ENCODE measurements at regions not wholly inside any gene's neighbourhood (a gene's known extent, or its start where the extent isn't known, plus 50 kb on each side); places are given as distances from the start of the nearest gene placed in this dataset.
A peak's percentile ranks its signal among the peaks of the same experiment; 100 is the strongest.

DNA sequence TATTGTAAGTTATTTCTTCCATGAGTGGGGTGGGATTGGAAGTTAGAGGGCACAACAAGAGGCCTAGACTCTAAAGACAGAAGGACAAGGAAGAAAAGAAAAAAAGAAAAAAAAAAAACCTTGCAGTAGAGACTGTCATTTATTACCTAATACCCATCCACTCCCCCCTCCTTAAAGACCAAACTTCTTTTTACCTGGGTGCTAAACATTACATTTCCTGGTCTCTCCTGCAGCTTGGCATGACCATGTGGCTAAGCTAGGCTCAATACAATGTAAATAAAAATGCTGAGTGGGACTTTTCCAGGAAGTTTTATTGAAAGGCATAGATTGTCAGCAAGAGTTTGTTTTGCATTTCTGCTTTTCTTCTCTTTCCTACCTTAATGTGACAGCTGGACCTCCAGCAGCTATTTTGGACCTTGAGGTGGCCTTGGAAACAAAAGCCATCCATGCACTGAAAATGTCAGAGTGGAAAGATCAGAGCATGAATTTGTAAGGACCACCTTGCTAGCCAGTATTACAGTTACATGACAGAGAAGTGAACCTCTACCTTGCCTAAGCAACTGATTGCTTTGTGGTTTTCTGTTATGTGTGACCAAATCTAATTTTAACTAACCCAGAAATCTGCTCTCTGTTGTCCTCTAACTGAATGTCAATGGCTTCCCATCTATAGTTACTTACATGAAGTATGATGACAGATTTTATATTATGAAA is 81.3 kb upstream of the SFMBT2 start:
- Histone ChIP-seq H3K27ac (ENCODE audit: low read depth, low read length, poor library complexity, severe bottlenecking) (peak overlapping the region; percentile 44), H3K79me2 (ENCODE audit: insufficient read depth, low read depth, low read length) (no peaks in the 10 kb centered on the region), H4K20me1 (ENCODE audit: insufficient read depth, low read length) (no peaks in the 10 kb centered on the region), H3K36me3 (ENCODE audit: insufficient read depth, low read length) (no peaks in the 10 kb centered on the region), H3K4me1 (ENCODE audit: insufficient read depth, low read length, poor library complexity, severe bottlenecking) (peaks cover 69% of the 10 kb centered on the region), H2AFZ (ENCODE audit: low read length) (peak overlapping the region; percentile 79), H3K9me3 (ENCODE audit: low read length) (no peaks in the 10 kb centered on the region), H3K9me2 (ENCODE audit: insufficient read depth, low read length) (no peaks in the 10 kb centered on the region), H3K4me2 (ENCODE audit: low read length) (peak overlapping the region; percentile 67), H3K4me3 (ENCODE audit: low read depth, low read length, poor library complexity, severe bottlenecking) (peak overlapping the region; percentile 17)
- TF ChIP-seq EZH2phosphoT487 (IDR thresholded peaks at IDR 0.05; ENCODE audit: borderline replicate concordance, low read depth, low read length), result no peak
- TF ChIP-seq, protein P1, sequence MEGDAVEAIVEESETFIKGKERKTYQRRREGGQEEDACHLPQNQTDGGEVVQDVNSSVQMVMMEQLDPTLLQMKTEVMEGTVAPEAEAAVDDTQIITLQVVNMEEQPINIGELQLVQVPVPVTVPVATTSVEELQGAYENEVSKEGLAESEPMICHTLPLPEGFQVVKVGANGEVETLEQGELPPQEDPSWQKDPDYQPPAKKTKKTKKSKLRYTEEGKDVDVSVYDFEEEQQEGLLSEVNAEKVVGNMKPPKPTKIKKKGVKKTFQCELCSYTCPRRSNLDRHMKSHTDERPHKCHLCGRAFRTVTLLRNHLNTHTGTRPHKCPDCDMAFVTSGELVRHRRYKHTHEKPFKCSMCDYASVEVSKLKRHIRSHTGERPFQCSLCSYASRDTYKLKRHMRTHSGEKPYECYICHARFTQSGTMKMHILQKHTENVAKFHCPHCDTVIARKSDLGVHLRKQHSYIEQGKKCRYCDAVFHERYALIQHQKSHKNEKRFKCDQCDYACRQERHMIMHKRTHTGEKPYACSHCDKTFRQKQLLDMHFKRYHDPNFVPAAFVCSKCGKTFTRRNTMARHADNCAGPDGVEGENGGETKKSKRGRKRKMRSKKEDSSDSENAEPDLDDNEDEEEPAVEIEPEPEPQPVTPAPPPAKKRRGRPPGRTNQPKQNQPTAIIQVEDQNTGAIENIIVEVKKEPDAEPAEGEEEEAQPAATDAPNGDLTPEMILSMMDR (conservative IDR thresholded peaks at IDR 0.05; ENCODE audit: low read length), result no peak
- DNase-seq (ENCODE audit: low spot score), result peak; percentile 51
- BruUV-seq (replicated peaks), result no TSS peak
- POLR2A ChIA-PET, result interaction anchor here (0.5 to 2.1 kb wide), 18 partner anchors 9 to 1416 kb away, joined by 3 to 14 read pairs (median 4); partner anchors contain the start of gene SFMBT2
- intact Hi-C loops (cut with micrococcal nuclease; ENCODE audit: unreplicated experiment), result no loop called here
- CTCF ChIA-PET (ENCODE audit: unreplicated experiment), result interaction anchor here (0.5 to 0.9 kb wide), 2 partner anchors 24 to 34 kb away, joined by 3 to 4 read pairs; no protein-coding TSS in a partner anchor

DNA sequence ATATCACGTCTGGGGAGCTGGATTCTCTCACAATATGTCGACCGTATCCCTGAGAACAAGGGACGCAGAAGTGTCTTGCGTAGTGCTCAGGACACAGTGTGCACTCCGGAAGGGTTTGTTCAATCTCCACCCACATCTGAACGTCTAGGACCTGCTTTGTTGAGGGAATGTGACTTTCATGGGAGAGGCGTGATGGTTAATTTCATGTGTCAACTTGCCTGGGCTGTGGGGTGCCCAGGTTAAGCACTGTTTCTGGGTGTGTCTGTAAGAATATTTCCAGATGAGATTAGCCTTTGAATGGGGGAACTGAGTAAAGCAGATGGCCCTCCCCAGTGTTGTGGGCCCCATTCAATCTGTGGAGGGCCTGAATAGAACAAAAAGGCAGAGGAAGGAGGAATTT is 80.4 kb upstream of the SFMBT2 start:
- POLR2A ChIA-PET, result no interaction called here
- no peak overlapping the region for H3K27ac ChIP-seq (ENCODE audit: low read depth, low read length, poor library complexity, severe bottlenecking)
- no TSS peak for BruUV-seq (replicated peaks)
- peaks cover 76% of the 10 kb centered on the region for H3K4me1 ChIP-seq (ENCODE audit: insufficient read depth, low read length, poor library complexity, severe bottlenecking)
- H3K9me3 ChIP-seq (ENCODE audit: low read length), result no peaks in the 10 kb centered on the region
- no peak for TF ChIP-seq EZH2phosphoT487 (IDR thresholded peaks at IDR 0.05; ENCODE audit: borderline replicate concordance, low read depth, low read length)
- TF ChIP-seq, protein P1 (conservative IDR thresholded peaks at IDR 0.05; ENCODE audit: low read length), result no peak
- H2AFZ ChIP-seq (ENCODE audit: low read length), result no peak overlapping the region
- H3K4me3 ChIP-seq (ENCODE audit: low read depth, low read length, poor library complexity, severe bottlenecking), result no peak overlapping the region
- intact Hi-C loops (cut with micrococcal nuclease; ENCODE audit: unreplicated experiment), result no loop called here
- no peaks in the 10 kb centered on the region for H3K9me2 ChIP-seq (ENCODE audit: insufficient read depth, low read length)
- H3K79me2 ChIP-seq (ENCODE audit: insufficient read depth, low read depth, low read length), result no peaks in the 10 kb centered on the region
- CTCF ChIA-PET (ENCODE audit: unreplicated experiment), result no interaction called here
- no peaks in the 10 kb centered on the region for H4K20me1 ChIP-seq (ENCODE audit: insufficient read depth, low read length)
- no peaks in the 10 kb centered on the region for H3K36me3 ChIP-seq (ENCODE audit: insufficient read depth, low read length)
- no peak overlapping the region for H3K4me2 ChIP-seq (ENCODE audit: low read length)
- DNase-seq (ENCODE audit: low spot score), result no peak

DNA sequence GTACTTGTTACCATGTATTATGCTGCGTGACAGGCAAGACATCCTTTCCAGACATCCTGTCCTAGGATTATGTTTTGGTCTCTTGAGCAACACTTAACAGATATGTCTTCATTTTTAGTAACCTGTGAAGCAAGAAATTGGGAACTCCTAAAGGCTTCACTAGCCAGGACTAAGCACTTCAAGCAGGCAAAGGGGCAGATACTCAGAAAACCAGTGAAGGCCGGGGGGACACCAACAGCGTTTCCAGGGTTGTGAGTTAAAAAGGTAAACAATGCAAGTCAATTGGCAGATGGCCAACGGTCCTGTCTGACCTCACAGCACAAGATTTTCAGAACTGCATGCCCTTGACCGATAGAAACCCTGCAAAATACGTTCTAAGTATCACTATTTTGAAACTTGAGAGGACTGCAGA is 77.6 kb upstream of the SFMBT2 start:
- H3K4me1 ChIP-seq (ENCODE audit: insufficient read depth, low read length, poor library complexity, severe bottlenecking), result peaks cover 87% of the 10 kb centered on the region
- H3K36me3 ChIP-seq (ENCODE audit: insufficient read depth, low read length), result no peaks in the 10 kb centered on the region
- H4K20me1 ChIP-seq (ENCODE audit: insufficient read depth, low read length), result no peaks in the 10 kb centered on the region
- ChIA-PET POLR2A (interaction anchor here (0.7 kb wide), 1 partner anchor 74 kb away, joined by 3 read pairs; no protein-coding TSS in a partner anchor), CTCF (ENCODE audit: unreplicated experiment) (interaction anchor here (0.9 kb wide), 1 partner anchor 17 kb away, joined by 3 read pairs; no protein-coding TSS in a partner anchor)
- H3K4me3 ChIP-seq (ENCODE audit: low read depth, low read length, poor library complexity, severe bottlenecking), result no peak overlapping the region
- TF ChIP-seq, protein P1 (conservative IDR thresholded peaks at IDR 0.05; ENCODE audit: low read length), result no peak
- no peak for TF ChIP-seq EZH2phosphoT487 (IDR thresholded peaks at IDR 0.05; ENCODE audit: borderline replicate concordance, low read depth, low read length)
- H3K4me2 ChIP-seq (ENCODE audit: low read length), result peak overlapping the region; percentile 37
- H3K27ac ChIP-seq (ENCODE audit: low read depth, low read length, poor library complexity, severe bottlenecking), result no peak overlapping the region
- BruUV-seq (replicated peaks), result no TSS peak
- peak overlapping the region; percentile 38; the same call in 1 of the 2 replicates for H2AFZ ChIP-seq (ENCODE audit: low read length)
- H3K9me3 ChIP-seq (ENCODE audit: low read length), result no peaks in the 10 kb centered on the region
- peak; percentile 48 for DNase-seq (ENCODE audit: low spot score)
- no peaks in the 10 kb centered on the region for H3K79me2 ChIP-seq (ENCODE audit: insufficient read depth, low read depth, low read length)
- no peaks in the 10 kb centered on the region for H3K9me2 ChIP-seq (ENCODE audit: insufficient read depth, low read length)
- intact Hi-C loops (cut with micrococcal nuclease; ENCODE audit: unreplicated experiment), result no loop called here
